HCT116 (cell line): ENCODE measurements at regions not wholly inside any gene's neighbourhood (a gene's known extent, or its start where the extent isn't known, plus 50 kb on each side); places are given as distances from the start of the nearest gene placed in this dataset.

ENCODE experiments used
- ATAC-seq: fragments of 200-7000 bp; cut with Tn5 transposase; 2 replicates; pipeline ENCODE4 v1.9.1; 2020; ENCODE audit warnings: mild to moderate bottlenecking, moderate library complexity
- BruUV-seq: library from RNA; stranded (reverse); fragments of 400-500 nt; replicated peaks from 2 replicates; lab custom pipeline; 2021; lab: Mats Ljungman, UMichigan
- CTCF ChIA-PET: fragments of 300-600 bp; sonication (Branson Sonifier 250); formaldehyde crosslinking; loops from one replicate; lab custom pipeline; 2021; ENCODE audit warnings: antibody characterized with exemption; lab: Charles Lee
- POLR2A ChIA-PET: fragments of 300-600, 350-600 bp; sonication (Branson Sonifier 250); formaldehyde crosslinking; loops from one replicate; lab custom pipeline; 2021; ENCODE audit warnings: antibody characterized with exemption; lab: Charles Lee
- RAD21 ChIA-PET, 2 experiments: fragments of 300-600 bp; sonication (Branson Sonifier 250); formaldehyde crosslinking; loops; one replicate each; lab custom pipeline; 2023; ENCODE audit warnings: low total read pairs in 2 of 2; ENCODE audit not compliant: uncharacterized antibody in 2 of 2, unreplicated experiment in 2 of 2, low non-redundant PET in 1 of 2; lab: Charles Lee
- DNase-seq: peaks from one replicate; pipeline ENCODE4 v3.0.0-alpha.2; 2010; ENCODE audit warnings: low read depth, low spot score
- H2AFZ ChIP-seq: fragments of 200-600 bp; shearing (Covaris generic), sonication (generic); 2 replicates; pipeline ENCODE4 v1.6.1; 2017; ENCODE audit warnings: low read depth, mixed run types, mixed read lengths, antibody characterized with exemption, low read length; ENCODE audit not compliant: poor library complexity, severe bottlenecking
- H3K27ac ChIP-seq: 2 replicates; pipeline ENCODE4 v1.5.1; 2012; ENCODE audit warnings: low read depth, low read length
- H3K27me3 ChIP-seq: fragments of 200-600 bp; sonication (generic); 2 replicates; pipeline ENCODE4 v1.6.1; 2016; ENCODE audit warnings: mixed run types, low read length, mixed read lengths; ENCODE audit not compliant: insufficient read depth
- H3K36me3 ChIP-seq, 2 experiments: fragments of 200-500 bp in 1 of 2; fragments of 200-600 bp in 1 of 2; sonication (Bioruptor generic) in 1 of 2; sonication (generic) in 1 of 2; 2 replicates each; pipeline versions ENCODE4 v1.5.1 to v1.6.1; 2014 to 2016; ENCODE audit warnings: low read length in 2 of 2, inconsistent platforms in 1 of 2, mixed read lengths in 1 of 2, mixed run types in 1 of 2; ENCODE audit not compliant: insufficient read depth in 2 of 2, control insufficient read depth in 1 of 2
- H3K4me1 ChIP-seq, 2 experiments: fragments of 200-600 bp in 1 of 2; sonication (generic) in 1 of 2; 2 replicates each; pipeline versions ENCODE4 v1.5.1 to v1.6.1; 2012 to 2017; ENCODE audit warnings: low read length in 2 of 2, inconsistent platforms in 1 of 2, mild to moderate bottlenecking in 1 of 2, mixed read lengths in 1 of 2, mixed run types in 1 of 2, moderate library complexity in 1 of 2; ENCODE audit not compliant: insufficient read depth in 2 of 2, control insufficient read depth in 1 of 2
- H3K4me2 ChIP-seq: fragments of 200-600 bp; sonication (generic); 2 replicates; pipeline ENCODE4 v1.6.1; 2017; ENCODE audit warnings: mixed run types, low read length, mixed read lengths
- H3K4me3 ChIP-seq, 2 experiments: fragments of 200-600 bp in 1 of 2; sonication (generic) in 1 of 2; replicated peaks in 1 of 2; 2 replicates each; pipeline ENCODE4 v1.5.1; 2011 to 2016; ENCODE audit warnings: low read length in 2 of 2, control low read depth in 1 of 2, low read depth in 1 of 2, mild to moderate bottlenecking in 1 of 2, mixed read lengths in 1 of 2, mixed run types in 1 of 2
- H3K79me2 ChIP-seq: fragments of 200-600 bp; sonication (generic); 2 replicates; pipeline ENCODE4 v1.6.1; 2017; ENCODE audit warnings: mild to moderate bottlenecking, mixed run types, low read length, moderate library complexity, mixed read lengths; ENCODE audit not compliant: insufficient read depth
- H3K9ac ChIP-seq: fragments of 200-600 bp; sonication (generic); 2 replicates; pipeline ENCODE4 v1.6.1; 2016; ENCODE audit warnings: low read length, mixed read lengths
- H3K9me2 ChIP-seq: fragments of 200-600 bp; sonication (generic), shearing (Covaris generic); 2 replicates; pipeline ENCODE4 v1.6.1; 2017; ENCODE audit warnings: mixed run types, mild to moderate bottlenecking, moderate library complexity; ENCODE audit not compliant: insufficient read depth
- H3K9me3 ChIP-seq, 2 experiments: fragments of 200-500 bp in 1 of 2; fragments of 200-600 bp in 1 of 2; sonication (Bioruptor generic) in 1 of 2; sonication (generic) in 1 of 2; 2 replicates each; pipeline ENCODE4 v1.6.1; 2014 to 2017; ENCODE audit warnings: low read length in 2 of 2, mixed read lengths in 2 of 2, inconsistent platforms in 1 of 2, low read depth in 1 of 2, mild to moderate bottlenecking in 1 of 2, mixed run types in 1 of 2, moderate library complexity in 1 of 2; ENCODE audit not compliant: control insufficient read depth in 1 of 2, insufficient read depth in 1 of 2
- H4K20me1 ChIP-seq: fragments of 200-600 bp; sonication (generic), shearing (Covaris generic); 2 replicates; pipeline ENCODE4 v1.6.1; 2017; ENCODE audit warnings: mixed run types, mild to moderate bottlenecking, moderate library complexity; ENCODE audit not compliant: insufficient read depth
- ATF3 ChIP-seq: IDR thresholded peaks from 2 replicates; pipeline ENCODE4 v1.6.1; 2012
- CEBPB ChIP-seq: IDR thresholded peaks from 2 replicates; pipeline ENCODE4 v1.6.1; 2012; ENCODE audit warnings: low read depth
- CTCF ChIP-seq, 3 experiments: fragments of 200-600 bp in 1 of 3; sonication (generic) in 1 of 3; IDR thresholded peaks in 2 of 3; conservative IDR thresholded peaks in 1 of 3; 2 replicates each; pipeline ENCODE4 v1.5.1; 2012 to 2017; ENCODE audit warnings: low read depth in 2 of 3, low read length in 2 of 3, antibody characterized with exemption in 1 of 3, borderline replicate concordance in 1 of 3, control low read depth in 1 of 3, mild to moderate bottlenecking in 1 of 3, mixed read lengths in 1 of 3, mixed run types in 1 of 3, moderate library complexity in 1 of 3; ENCODE audit not compliant: insufficient read depth in 1 of 3
- EZH2phosphoT487 ChIP-seq: fragments of 200-600 bp; IDR thresholded peaks from 2 replicates; pipeline ENCODE4 v1.6.1; 2018; ENCODE audit warnings: antibody characterized with exemption, borderline replicate concordance
- JUND ChIP-seq: IDR thresholded peaks from 2 replicates; pipeline ENCODE4 v1.6.1; 2012
- POLR2A ChIP-seq: IDR thresholded peaks from 2 replicates; pipeline ENCODE4 v1.7.0; 2011; ENCODE audit warnings: borderline replicate concordance; ENCODE audit not compliant: insufficient read depth, insufficient read length; ENCODE audit errors: extremely low read depth
- POLR2AphosphoS5 ChIP-seq: IDR thresholded peaks from 2 replicates; pipeline ENCODE4 v1.6.1; 2011; ENCODE audit warnings: mild to moderate bottlenecking, low read depth, low read length, moderate library complexity
- SIN3A ChIP-seq: IDR thresholded peaks from 2 replicates; pipeline ENCODE4 v1.6.1; 2012; ENCODE audit warnings: low read depth
- SP1 ChIP-seq: IDR thresholded peaks from 2 replicates; pipeline ENCODE4 v1.6.1; 2012; ENCODE audit warnings: low read depth
- SRF ChIP-seq: IDR thresholded peaks from 2 replicates; pipeline ENCODE4 v1.6.1; 2012; ENCODE audit warnings: low read depth
- YY1 ChIP-seq: IDR thresholded peaks from 2 replicates; pipeline ENCODE4 v1.6.1; 2011; ENCODE audit warnings: low read length, low read depth, moderate library complexity, mild to moderate bottlenecking; ENCODE audit not compliant: insufficient replicate concordance; ENCODE audit errors: extremely low read depth
- ZFX ChIP-seq: fragments of 450-650 bp; IDR thresholded peaks from 2 replicates; pipeline ENCODE4 v1.6.1; 2017
- intact Hi-C: fragments of 100-400 bp; cut with micrococcal nuclease; formaldehyde crosslinking; loops from 2 replicates; pipeline ENCODE4 v1.10.0; 2022
- TF ChIP-seq, protein P1 (sequence below): IDR thresholded peaks from 2 replicates; pipeline ENCODE4 v1.6.1; 2011; ENCODE audit warnings: mild to moderate bottlenecking, low read length, moderate library complexity; ENCODE audit not compliant: insufficient replicate concordance; ENCODE audit errors: extremely low read depth
- TF ChIP-seq, protein P2 (sequence below): IDR thresholded peaks from 2 replicates; pipeline ENCODE4 v1.6.1; 2012; ENCODE audit warnings: low read depth

DNA sequence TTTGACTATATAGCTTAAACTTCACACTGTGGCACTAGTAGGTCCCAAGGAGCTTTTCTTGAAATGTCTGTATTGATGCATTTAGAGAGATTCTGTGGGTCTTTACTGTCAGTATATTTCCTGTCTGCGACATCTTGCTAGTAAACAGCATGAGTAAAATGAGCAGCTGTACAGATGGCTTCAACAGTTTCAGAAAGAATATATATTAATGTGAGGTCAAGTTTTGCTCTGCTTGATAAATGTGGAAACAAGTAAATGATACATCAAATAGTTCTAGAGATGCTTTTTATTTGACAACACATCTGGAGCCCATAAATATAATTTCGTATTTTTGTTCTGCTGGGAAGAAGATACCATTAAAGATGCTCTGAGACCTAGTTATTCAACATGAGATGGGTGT is 310.9 kb upstream of the COL3A1 start:
- no TSS peak for BruUV-seq
- TF ChIP-seq YY1, result no peak
- no peak for TF ChIP-seq POLR2A
- TF ChIP-seq CTCF (IDR thresholded peaks at IDR 0.05 in 2 of 3, conservative IDR thresholded peaks at IDR 0.05 in 1 of 3; ENCODE audit: borderline replicate concordance in 1 of 3, insufficient read depth in 1 of 3, low read depth in 2 of 3, low read length in 2 of 3), result no peak
- TF ChIP-seq EZH2phosphoT487, result no peak
- no peak for TF ChIP-seq POLR2AphosphoS5
- TF ChIP-seq CEBPB, result no peak
- TF ChIP-seq JUND, result no peak
- TF ChIP-seq, protein P1, sequence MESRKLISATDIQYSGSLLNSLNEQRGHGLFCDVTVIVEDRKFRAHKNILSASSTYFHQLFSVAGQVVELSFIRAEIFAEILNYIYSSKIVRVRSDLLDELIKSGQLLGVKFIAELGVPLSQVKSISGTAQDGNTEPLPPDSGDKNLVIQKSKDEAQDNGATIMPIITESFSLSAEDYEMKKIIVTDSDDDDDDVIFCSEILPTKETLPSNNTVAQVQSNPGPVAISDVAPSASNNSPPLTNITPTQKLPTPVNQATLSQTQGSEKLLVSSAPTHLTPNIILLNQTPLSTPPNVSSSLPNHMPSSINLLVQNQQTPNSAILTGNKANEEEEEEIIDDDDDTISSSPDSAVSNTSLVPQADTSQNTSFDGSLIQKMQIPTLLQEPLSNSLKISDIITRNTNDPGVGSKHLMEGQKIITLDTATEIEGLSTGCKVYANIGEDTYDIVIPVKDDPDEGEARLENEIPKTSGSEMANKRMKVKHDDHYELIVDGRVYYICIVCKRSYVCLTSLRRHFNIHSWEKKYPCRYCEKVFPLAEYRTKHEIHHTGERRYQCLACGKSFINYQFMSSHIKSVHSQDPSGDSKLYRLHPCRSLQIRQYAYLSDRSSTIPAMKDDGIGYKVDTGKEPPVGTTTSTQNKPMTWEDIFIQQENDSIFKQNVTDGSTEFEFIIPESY, result no peak
- no peak for TF ChIP-seq SRF
- TF ChIP-seq, protein P2, sequence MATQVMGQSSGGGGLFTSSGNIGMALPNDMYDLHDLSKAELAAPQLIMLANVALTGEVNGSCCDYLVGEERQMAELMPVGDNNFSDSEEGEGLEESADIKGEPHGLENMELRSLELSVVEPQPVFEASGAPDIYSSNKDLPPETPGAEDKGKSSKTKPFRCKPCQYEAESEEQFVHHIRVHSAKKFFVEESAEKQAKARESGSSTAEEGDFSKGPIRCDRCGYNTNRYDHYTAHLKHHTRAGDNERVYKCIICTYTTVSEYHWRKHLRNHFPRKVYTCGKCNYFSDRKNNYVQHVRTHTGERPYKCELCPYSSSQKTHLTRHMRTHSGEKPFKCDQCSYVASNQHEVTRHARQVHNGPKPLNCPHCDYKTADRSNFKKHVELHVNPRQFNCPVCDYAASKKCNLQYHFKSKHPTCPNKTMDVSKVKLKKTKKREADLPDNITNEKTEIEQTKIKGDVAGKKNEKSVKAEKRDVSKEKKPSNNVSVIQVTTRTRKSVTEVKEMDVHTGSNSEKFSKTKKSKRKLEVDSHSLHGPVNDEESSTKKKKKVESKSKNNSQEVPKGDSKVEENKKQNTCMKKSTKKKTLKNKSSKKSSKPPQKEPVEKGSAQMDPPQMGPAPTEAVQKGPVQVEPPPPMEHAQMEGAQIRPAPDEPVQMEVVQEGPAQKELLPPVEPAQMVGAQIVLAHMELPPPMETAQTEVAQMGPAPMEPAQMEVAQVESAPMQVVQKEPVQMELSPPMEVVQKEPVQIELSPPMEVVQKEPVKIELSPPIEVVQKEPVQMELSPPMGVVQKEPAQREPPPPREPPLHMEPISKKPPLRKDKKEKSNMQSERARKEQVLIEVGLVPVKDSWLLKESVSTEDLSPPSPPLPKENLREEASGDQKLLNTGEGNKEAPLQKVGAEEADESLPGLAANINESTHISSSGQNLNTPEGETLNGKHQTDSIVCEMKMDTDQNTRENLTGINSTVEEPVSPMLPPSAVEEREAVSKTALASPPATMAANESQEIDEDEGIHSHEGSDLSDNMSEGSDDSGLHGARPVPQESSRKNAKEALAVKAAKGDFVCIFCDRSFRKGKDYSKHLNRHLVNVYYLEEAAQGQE, result no peak
- TF ChIP-seq ATF3, result no peak
- no peak for TF ChIP-seq SIN3A
- TF ChIP-seq SP1, result no peak
- no peak for TF ChIP-seq ZFX
- ChIA-PET POLR2A (no interaction called here), RAD21 (no interaction called here), CTCF (no interaction called here)
- no peaks in the 10 kb centered on the region for H3K9me3 ChIP-seq
- no peak overlapping the region for H2AFZ ChIP-seq
- no peak overlapping the region for H3K9ac ChIP-seq
- no peaks in the 10 kb centered on the region for H3K9me2 ChIP-seq
- DNase-seq (no peak), ATAC-seq (no peak)
- H3K4me3 ChIP-seq, result no peak overlapping the region
- no peaks in the 10 kb centered on the region for H3K27me3 ChIP-seq
- H3K27ac ChIP-seq, result no peak overlapping the region
- H4K20me1 ChIP-seq, result no peaks in the 10 kb centered on the region
- intact Hi-C loops, result no loop called here
- H3K79me2 ChIP-seq, result no peaks in the 10 kb centered on the region
- peaks cover 5 to 15% of the 10 kb centered on the region in 2 experiments; a peak in 3 of 4 replicates for H3K4me1 ChIP-seq
- H3K36me3 ChIP-seq, result no peaks in the 10 kb centered on the region
- H3K4me2 ChIP-seq, result no peak overlapping the region
